ENCODE measurements at regions not wholly inside any gene's neighbourhood (a gene's known extent, or its start where the extent isn't known, plus 50 kb on each side); places are given as distances from the start of the nearest gene placed in this dataset.
"Not testable (repeated sequence)": the region's sequence is repeated elsewhere in the genome, so short reads cannot be mapped to it uniquely, and the experiment has no call there.

GRCh38 chr5:67636091-67636490, 439.5 kb upstream of the CD180 start:
- no peak for DNase-seq (ENCODE audit: low spot score)

- DNase-seq (ENCODE audit: low spot score), result not testable (repeated sequence)
Measured at GRCh38 chr5:67627079-67627478, 430.5 kb upstream of the CD180 start.

GRCh38 chr5:67623078-67623477, 426.5 kb upstream of the CD180 start:
- no peak for DNase-seq (ENCODE audit: low spot score)

- DNase-seq (ENCODE audit: low spot score), result no peak
Measured at GRCh38 chr5:67620424-67621397, 424.1 kb upstream of the CD180 start.

GRCh38 chr5:67619636-67620035, 423.0 kb upstream of the CD180 start:
- DNase-seq (ENCODE audit: low spot score), result no peak

GRCh38 chr5:67619235-67619634, 422.6 kb upstream of the CD180 start:
- no peak for DNase-seq (ENCODE audit: low spot score)

- no peak for DNase-seq (ENCODE audit: low spot score)
Measured at GRCh38 chr5:67617051-67617450, 420.5 kb upstream of the CD180 start.

- DNase-seq (ENCODE audit: low spot score), result no peak
Measured at GRCh38 chr5:67612961-67613360, 416.4 kb upstream of the CD180 start.

GRCh38 chr5:67610186-67610912, 413.8 kb upstream of the CD180 start:
- no peak for DNase-seq (ENCODE audit: low spot score)

GRCh38 chr5:67607958-67608357, 411.4 kb upstream of the CD180 start:
- DNase-seq (ENCODE audit: low spot score), result no peak

- DNase-seq (ENCODE audit: low spot score), result no peak
Measured at GRCh38 chr5:67606586-67606947, 410.0 kb upstream of the CD180 start.

GRCh38 chr5:67605730-67606585, 409.4 kb upstream of the CD180 start:
- no peak for DNase-seq (ENCODE audit: low spot score)

GRCh38 chr5:67591491-67591890, 394.9 kb upstream of the CD180 start:
- no peak for DNase-seq (ENCODE audit: low spot score)

- no peak for DNase-seq (ENCODE audit: low spot score)
Measured at GRCh38 chr5:67588389-67588788, 391.8 kb upstream of the CD180 start.

- no peak for DNase-seq (ENCODE audit: low spot score)
Measured at GRCh38 chr5:67581203-67581602, 384.6 kb upstream of the CD180 start.

- DNase-seq (ENCODE audit: low spot score), result no peak
Measured at GRCh38 chr5:67578011-67578410, 381.4 kb upstream of the CD180 start.

GRCh38 chr5:67577424-67577823, 380.8 kb upstream of the CD180 start:
- no peak for DNase-seq (ENCODE audit: low spot score)

- DNase-seq (ENCODE audit: low spot score), result no peak
Measured at GRCh38 chr5:67576112-67576511, 379.5 kb upstream of the CD180 start.

GRCh38 chr5:67575087-67575486, 378.5 kb upstream of the CD180 start:
- DNase-seq (ENCODE audit: low spot score), result no peak

GRCh38 chr5:67561151-67561932, 364.7 kb upstream of the CD180 start:
- DNase-seq (ENCODE audit: low spot score), result peak; percentile 10

- no peak for DNase-seq (ENCODE audit: low spot score)
Measured at GRCh38 chr5:67552773-67553172, 356.2 kb upstream of the CD180 start.

GRCh38 chr5:67549947-67550346, 353.3 kb upstream of the CD180 start:
- DNase-seq (ENCODE audit: low spot score), result no peak
